Kidney (tissue), 13 donors: ENCODE measurements at regions not wholly inside any gene's neighbourhood (a gene's known extent, or its start where the extent isn't known, plus 50 kb on each side); places are given as distances from the start of the nearest gene placed in this dataset.
"Not testable (repeated sequence)": the region's sequence is repeated elsewhere in the genome, so short reads cannot be mapped to it uniquely, and the experiment has no call there.

Source experiments
- DNase-seq, 5 donors: peaks; one replicate each; pipeline ENCODE4 v3.0.0-alpha.2; 2013 to 2020
- FAIRE-seq: peaks from 2 replicates; lab custom pipeline; 2012; peaks lifted over from hg19 to GRCh38; lab: Jason Lieb, UNC
- H3K27ac ChIP-seq, 2 donors: one replicate each; pipeline ENCODE4 v1.7.0; 2013; ENCODE audit warnings: low read depth in 2 of 2, low read length in 2 of 2, inconsistent platforms in 1 of 2
- H3K27me3 ChIP-seq: one replicate; pipeline ENCODE4 v1.7.1; 2013; ENCODE audit warnings: low read length, inconsistent platforms; ENCODE audit not compliant: control insufficient read depth, insufficient read depth
- H3K36me3 ChIP-seq, 3 donors: one replicate each; pipeline versions ENCODE4 v1.7.0 to v1.7.1; 2013; ENCODE audit warnings: low read length in 3 of 3, control low read depth in 1 of 3, inconsistent platforms in 1 of 3; ENCODE audit not compliant: insufficient read depth in 3 of 3, control insufficient read depth in 2 of 3
- H3K4me1 ChIP-seq, 3 donors: one replicate each; pipeline versions ENCODE4 v1.7.0 to v1.7.1; 2013; ENCODE audit warnings: low read length in 3 of 3, inconsistent platforms in 1 of 3, low read depth in 1 of 3; ENCODE audit not compliant: control insufficient read depth in 2 of 3, insufficient read depth in 2 of 3
- H3K4me3 ChIP-seq, 3 donors: one replicate each; pipeline versions ENCODE4 v1.7.0 to v1.8.1; 2013; ENCODE audit warnings: low read length in 3 of 3, control low read depth in 1 of 3, inconsistent platforms in 1 of 3
- H3K9ac ChIP-seq, 3 donors: one replicate each; pipeline versions ENCODE4 v1.7.0 to v1.7.1; 2013; ENCODE audit warnings: low read length in 3 of 3, control low read depth in 1 of 3, inconsistent platforms in 1 of 3
- H3K9me3 ChIP-seq, 3 donors: one replicate each; pipeline versions ENCODE4 v1.7.0 to v1.7.1; 2013; ENCODE audit warnings: low read length in 3 of 3, control low read depth in 1 of 3, inconsistent platforms in 1 of 3; ENCODE audit not compliant: control insufficient read depth in 2 of 3, insufficient read depth in 1 of 3
- intact Hi-C: fragments of 100-400 bp; cut with DNase I; formaldehyde crosslinking; loops from one replicate; pipeline ENCODE4 v1.11.1; 2022
- TF ChIP-seq, protein P1 (sequence below): IDR thresholded peaks from 3 replicates; pipeline ENCODE4 v1.5.1; 2012; ENCODE audit warnings: mild to moderate bottlenecking, moderate library complexity, borderline replicate concordance; ENCODE audit not compliant: insufficient read depth; ENCODE audit errors: extremely low read depth
- donor health status: control.
- donor health status: control.
- donor health status: control.
- donor health status: control.
- donor health status: control.
- donor health status: DM: yes; HTN: yes; CAD: no.
- donor health status: Normal renal cell carcinoma (clear cell type).

DNA sequence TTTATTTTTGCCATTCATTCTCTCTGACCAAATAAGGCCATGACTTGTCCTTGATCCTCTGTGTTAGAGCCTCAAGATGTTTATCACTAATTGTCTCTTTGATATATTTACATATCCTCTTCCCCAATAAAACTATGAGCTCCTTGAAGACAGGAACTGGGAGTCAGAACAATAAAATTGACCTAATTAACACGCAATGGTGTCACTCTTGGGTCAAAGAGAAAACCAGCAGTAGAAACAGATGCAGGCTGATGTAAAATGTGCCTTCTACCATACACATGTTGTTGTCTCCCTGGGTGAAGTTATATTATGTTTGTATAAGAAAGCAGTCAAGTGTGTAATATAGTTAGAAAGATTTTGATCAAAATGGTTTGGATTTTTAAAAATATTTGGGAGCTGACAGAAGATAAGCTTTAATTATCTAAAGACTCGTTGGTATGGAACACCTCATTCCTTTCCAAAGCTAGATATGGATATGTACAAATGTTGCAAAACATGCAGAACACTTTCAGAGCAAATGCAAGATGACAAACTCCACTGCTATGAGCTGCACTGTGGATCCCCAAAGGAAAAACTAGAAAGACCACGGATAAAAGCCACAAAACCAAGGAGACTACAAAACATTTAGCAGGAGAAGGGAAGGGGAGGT lies 109.7 kb upstream of the STMND1 start:
- Histone ChIP-seq H3K4me3 (no peak overlapping the region), H3K9me3 (no peaks in the 10 kb centered on the region), H3K9ac (no peak overlapping the region), H3K36me3 (no peaks in the 10 kb centered on the region), H3K4me1 (no peaks in the 10 kb centered on the region), H3K27me3 (no peaks in the 10 kb centered on the region), H3K27ac (no peak overlapping the region)
- FAIRE-seq (no peak), DNase-seq (no peak)
- intact Hi-C loops, result no loop called here
- TF ChIP-seq, protein P1, sequence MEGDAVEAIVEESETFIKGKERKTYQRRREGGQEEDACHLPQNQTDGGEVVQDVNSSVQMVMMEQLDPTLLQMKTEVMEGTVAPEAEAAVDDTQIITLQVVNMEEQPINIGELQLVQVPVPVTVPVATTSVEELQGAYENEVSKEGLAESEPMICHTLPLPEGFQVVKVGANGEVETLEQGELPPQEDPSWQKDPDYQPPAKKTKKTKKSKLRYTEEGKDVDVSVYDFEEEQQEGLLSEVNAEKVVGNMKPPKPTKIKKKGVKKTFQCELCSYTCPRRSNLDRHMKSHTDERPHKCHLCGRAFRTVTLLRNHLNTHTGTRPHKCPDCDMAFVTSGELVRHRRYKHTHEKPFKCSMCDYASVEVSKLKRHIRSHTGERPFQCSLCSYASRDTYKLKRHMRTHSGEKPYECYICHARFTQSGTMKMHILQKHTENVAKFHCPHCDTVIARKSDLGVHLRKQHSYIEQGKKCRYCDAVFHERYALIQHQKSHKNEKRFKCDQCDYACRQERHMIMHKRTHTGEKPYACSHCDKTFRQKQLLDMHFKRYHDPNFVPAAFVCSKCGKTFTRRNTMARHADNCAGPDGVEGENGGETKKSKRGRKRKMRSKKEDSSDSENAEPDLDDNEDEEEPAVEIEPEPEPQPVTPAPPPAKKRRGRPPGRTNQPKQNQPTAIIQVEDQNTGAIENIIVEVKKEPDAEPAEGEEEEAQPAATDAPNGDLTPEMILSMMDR, result no peak

DNA sequence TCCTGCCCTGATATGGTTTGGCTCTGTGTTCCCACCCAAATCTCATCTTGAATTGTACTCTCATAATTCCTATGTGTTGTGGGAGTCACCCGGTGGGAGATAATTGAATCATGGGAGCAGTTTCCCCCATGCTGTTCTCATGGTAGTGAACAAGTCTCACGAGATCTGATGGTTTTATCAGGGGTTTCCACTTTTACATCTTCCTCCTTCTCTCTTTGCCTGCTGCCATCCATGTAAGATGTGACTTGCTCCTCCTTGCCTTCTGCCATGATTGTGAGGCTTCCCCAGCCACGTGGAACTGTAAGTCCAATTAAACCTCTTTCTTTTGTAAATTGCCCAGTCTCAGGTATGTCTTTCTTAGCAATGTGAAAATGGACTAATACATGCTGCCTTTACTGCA lies 111.9 kb upstream of the STMND1 start:
- H3K4me3 ChIP-seq, H3K9me3 ChIP-seq, H3K4me1 ChIP-seq, H3K27me3 ChIP-seq, FAIRE-seq, intact Hi-C loops, H3K9ac ChIP-seq, H3K36me3 ChIP-seq, H3K27ac ChIP-seq, DNase-seq: not testable (repeated sequence)

DNA sequence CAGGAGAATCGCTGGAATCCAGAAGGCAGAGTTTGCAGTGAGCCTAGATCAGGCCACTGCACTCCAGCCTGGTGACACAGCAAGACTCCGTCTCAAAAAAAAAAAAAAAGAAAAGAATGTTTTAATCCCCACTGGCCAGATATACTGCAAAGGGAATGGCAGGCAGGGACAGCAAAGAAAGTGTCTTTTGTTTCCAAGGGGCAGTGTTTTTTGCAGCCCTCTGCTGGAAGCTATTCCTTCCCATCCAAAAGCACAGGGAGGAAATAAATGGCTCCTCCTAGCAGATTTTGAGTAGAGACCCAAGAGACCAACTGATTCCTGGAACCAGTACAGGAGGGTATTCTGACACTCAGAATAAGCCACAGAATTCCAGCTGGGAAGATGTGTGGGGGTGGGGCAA lies 112.5 kb upstream of the STMND1 start:
- H3K27ac ChIP-seq, result no peak overlapping the region
- no peaks in the 10 kb centered on the region for H3K4me1 ChIP-seq
- no peak overlapping the region for H3K4me3 ChIP-seq
- no peaks in the 10 kb centered on the region for H3K36me3 ChIP-seq
- FAIRE-seq (no peak), DNase-seq (no peak)
- H3K9me3 ChIP-seq, result no peaks in the 10 kb centered on the region
- H3K27me3 ChIP-seq, result no peaks in the 10 kb centered on the region
- TF ChIP-seq, protein P1, result no peak
- H3K9ac ChIP-seq, result no peak overlapping the region
- intact Hi-C loops, result no loop called here

DNA sequence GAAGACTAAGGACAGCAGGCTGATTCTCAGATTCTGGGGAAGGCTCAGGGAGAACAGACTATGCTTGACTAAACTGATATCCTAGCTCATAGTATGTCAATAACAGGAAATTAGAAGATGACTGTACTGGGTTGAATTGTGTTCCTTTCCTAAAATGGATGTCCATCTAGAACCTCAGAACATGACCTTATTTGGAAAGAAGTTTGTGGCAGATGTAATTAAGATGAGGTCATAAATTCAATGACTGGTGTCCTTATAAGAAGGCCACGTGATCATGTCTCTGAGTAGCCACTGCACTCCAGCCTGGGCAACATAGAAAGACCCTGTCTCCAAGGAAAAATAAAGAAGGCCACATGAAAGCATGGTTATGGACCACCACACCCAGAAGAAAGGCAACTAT lies 113.9 kb upstream of the STMND1 start:
- no peaks in the 10 kb centered on the region for H3K9me3 ChIP-seq
- H3K36me3 ChIP-seq, result no peaks in the 10 kb centered on the region
- TF ChIP-seq, protein P1, result no peak
- no peaks in the 10 kb centered on the region for H3K4me1 ChIP-seq
- intact Hi-C loops, result no loop called here
- DNase-seq (no peak), FAIRE-seq (no peak)
- no peak overlapping the region for H3K4me3 ChIP-seq
- no peaks in the 10 kb centered on the region for H3K27me3 ChIP-seq
- H3K27ac ChIP-seq, result no peak overlapping the region
- no peak overlapping the region for H3K9ac ChIP-seq
